NCI-H1694 treated with DMSO at 0.1 percent for 48 hours (cell line): ENCODE measurements at regions not wholly inside any gene's neighbourhood (a gene's known extent, or its start where the extent isn't known, plus 50 kb on each side); places are given as distances from the start of the nearest gene placed in this dataset.
"Not testable (repeated sequence)": the region's sequence is repeated elsewhere in the genome, so short reads cannot be mapped to it uniquely, and the experiment has no call there.

Experiments used
- DNase-seq: peaks from one replicate; lab custom pipeline; 2025; lab: John Stamatoyannopoulos, UW

- DNase-seq = no peak
Observed at GRCh38 chr12:23359975-23360701, 589.3 kb downstream of the SOX5 start.

GRCh38 chr12:23361971-23362370 lies 587.5 kb downstream of the SOX5 start:
- DNase-seq = no peak

- DNase-seq = no peak
Observed at GRCh38 chr12:23368590-23368989, 580.9 kb downstream of the SOX5 start.

GRCh38 chr12:23375621-23376020 lies 573.8 kb downstream of the SOX5 start:
- no peak for DNase-seq

GRCh38 chr12:23376238-23376637 lies 573.2 kb downstream of the SOX5 start:
- no peak for DNase-seq

- no peak for DNase-seq
Observed at GRCh38 chr12:23380419-23381100, 568.9 kb downstream of the SOX5 start.

GRCh38 chr12:23388898-23389297 lies 560.6 kb downstream of the SOX5 start:
- not testable (repeated sequence) for DNase-seq

- not testable (repeated sequence) for DNase-seq
Observed at GRCh38 chr12:23389315-23389714, 560.2 kb downstream of the SOX5 start.

GRCh38 chr12:23399402-23399933 lies 550.0 kb downstream of the SOX5 start:
- DNase-seq = no peak

GRCh38 chr12:23415180-23415579 lies 534.3 kb downstream of the SOX5 start:
- DNase-seq = no peak

- no peak for DNase-seq
Observed at GRCh38 chr12:23421556-23421955, 527.9 kb downstream of the SOX5 start.

GRCh38 chr12:23423097-23423687 lies 526.3 kb downstream of the SOX5 start:
- DNase-seq = no peak

GRCh38 chr12:23423796-23424195 lies 525.7 kb downstream of the SOX5 start:
- DNase-seq = no peak

GRCh38 chr12:23424685-23425084 lies 524.8 kb downstream of the SOX5 start:
- no peak for DNase-seq

GRCh38 chr12:23426328-23426727 lies 523.1 kb downstream of the SOX5 start:
- DNase-seq = no peak

GRCh38 chr12:23428758-23429157 lies 520.7 kb downstream of the SOX5 start:
- DNase-seq = no peak

- DNase-seq = no peak
Observed at GRCh38 chr12:23431006-23431405, 518.5 kb downstream of the SOX5 start.

- DNase-seq = no peak
Observed at GRCh38 chr12:23433121-23433520, 516.3 kb downstream of the SOX5 start.

GRCh38 chr12:23434154-23434553 lies 515.3 kb downstream of the SOX5 start:
- no peak for DNase-seq

- no peak for DNase-seq
Observed at GRCh38 chr12:23446746-23447145, 502.7 kb downstream of the SOX5 start.

- DNase-seq = no peak
Observed at GRCh38 chr12:23450810-23451209, 498.7 kb downstream of the SOX5 start.

GRCh38 chr12:23455283-23455682 lies 494.2 kb downstream of the SOX5 start:
- no peak for DNase-seq

- DNase-seq = no peak
Observed at GRCh38 chr12:23458640-23459039, 490.8 kb downstream of the SOX5 start.
